HG02943 (cell line): ENCODE measurements at regions not wholly inside any gene's neighbourhood (a gene's known extent, or its start where the extent isn't known, plus 50 kb on each side); places are given as distances from the start of the nearest gene placed in this dataset.
"Not testable (repeated sequence)": the region's sequence is repeated elsewhere in the genome, so short reads cannot be mapped to it uniquely, and the experiment has no call there.

ENCODE experiments used
- ATAC-seq: cut with Tn5 transposase; IDR thresholded peaks from one replicate; pipeline ENCODE4 v1.9.1; 2021; ENCODE audit warnings: mild to moderate bottlenecking, low read depth, moderate library complexity; ENCODE audit not compliant: unreplicated experiment

- no peak for ATAC-seq
These were observed 368.9 kb upstream of the MAF start for GRCh38 chr16:79969458-79969857.

- ATAC-seq, result no peak
These were observed 365.7 kb upstream of the MAF start for GRCh38 chr16:79966226-79966625.

GRCh38 chr16:79965718-79966117 lies 365.2 kb upstream of the MAF start:
- ATAC-seq, result no peak

DNA sequence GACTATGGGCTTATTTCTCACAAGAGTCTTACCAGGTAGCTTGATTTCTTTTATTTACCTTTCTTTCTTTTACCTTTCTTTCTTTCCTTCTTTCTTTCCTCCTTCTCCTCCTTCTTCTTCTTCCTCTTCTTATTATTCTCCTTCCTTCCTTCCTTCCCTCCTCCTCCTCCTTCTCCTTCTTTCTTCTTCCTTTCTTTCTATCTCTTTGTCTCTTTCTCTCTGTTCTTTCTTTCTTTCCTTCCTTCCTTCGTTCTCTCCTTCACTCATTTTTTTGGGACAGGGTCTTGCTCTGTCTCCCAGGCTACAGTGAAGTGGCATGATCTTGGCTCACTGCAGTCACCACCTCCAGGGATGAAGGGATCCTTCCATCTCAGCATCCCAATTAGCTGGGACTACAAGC lies 363.6 kb upstream of the MAF start:
- no peak for ATAC-seq

- no peak for ATAC-seq
These were observed 362.4 kb upstream of the MAF start for GRCh38 chr16:79962962-79963361.

- ATAC-seq, result no peak
These were observed 358.7 kb upstream of the MAF start for GRCh38 chr16:79959226-79959625.

DNA sequence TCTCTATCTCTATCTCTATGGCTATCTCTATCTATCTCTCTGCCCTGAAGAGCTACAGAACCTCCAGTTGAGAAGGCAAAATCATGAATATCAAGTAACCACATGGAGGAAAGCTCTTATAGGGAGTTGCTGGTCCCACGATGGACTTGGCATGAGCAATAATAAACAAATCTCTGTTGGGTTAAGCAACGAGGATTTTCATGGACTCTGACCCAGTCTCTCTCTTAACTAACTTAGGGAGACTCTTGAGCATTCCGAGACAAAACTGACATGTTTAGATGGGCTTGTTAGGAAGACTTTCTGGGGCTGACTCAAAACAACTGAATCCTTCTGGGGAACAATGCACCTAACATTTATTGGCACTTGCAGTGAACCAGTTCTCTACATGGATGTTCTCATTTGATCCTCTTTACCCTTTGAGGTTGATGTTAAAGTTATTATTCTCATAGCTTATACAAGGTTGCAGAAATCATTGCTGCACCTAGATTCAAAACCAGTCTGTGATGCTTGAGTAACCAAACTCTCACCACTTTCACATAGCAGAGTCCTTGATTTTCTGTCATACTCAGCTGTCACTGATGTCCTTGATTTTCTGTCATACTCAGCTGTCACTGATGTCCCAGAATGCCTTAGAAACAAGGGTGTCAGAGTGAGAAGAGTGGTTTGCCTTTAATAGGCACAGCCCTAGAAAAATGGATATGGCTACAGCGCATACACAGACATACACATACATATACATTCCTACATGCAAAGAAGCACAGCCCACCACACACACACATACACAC lies 354.6 kb upstream of the MAF start:
- ATAC-seq, result no peak

GRCh38 chr16:79950932-79951719 lies 350.6 kb upstream of the MAF start:
- ATAC-seq, result no peak

- ATAC-seq, result no peak
These were observed 348.9 kb upstream of the MAF start for GRCh38 chr16:79949417-79949816.

DNA sequence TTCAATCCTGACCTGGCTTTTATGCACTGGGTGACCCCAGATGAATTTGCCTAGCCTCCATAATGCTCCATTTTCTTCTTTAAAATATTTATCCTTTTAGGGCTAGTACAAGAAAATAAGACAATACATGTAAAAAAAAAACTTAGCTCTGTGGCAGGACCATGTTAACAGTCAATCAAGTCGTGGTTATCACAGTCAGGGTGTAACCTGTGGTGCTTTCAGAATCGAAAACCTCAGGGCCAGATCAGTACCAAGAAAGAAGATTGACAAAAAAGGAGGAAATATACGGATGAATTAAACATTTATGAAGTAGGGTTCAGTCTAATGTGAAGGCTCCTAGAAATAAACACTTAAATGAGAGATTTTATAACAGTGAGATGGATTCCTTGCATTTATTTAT lies 347.2 kb upstream of the MAF start:
- no peak for ATAC-seq

DNA sequence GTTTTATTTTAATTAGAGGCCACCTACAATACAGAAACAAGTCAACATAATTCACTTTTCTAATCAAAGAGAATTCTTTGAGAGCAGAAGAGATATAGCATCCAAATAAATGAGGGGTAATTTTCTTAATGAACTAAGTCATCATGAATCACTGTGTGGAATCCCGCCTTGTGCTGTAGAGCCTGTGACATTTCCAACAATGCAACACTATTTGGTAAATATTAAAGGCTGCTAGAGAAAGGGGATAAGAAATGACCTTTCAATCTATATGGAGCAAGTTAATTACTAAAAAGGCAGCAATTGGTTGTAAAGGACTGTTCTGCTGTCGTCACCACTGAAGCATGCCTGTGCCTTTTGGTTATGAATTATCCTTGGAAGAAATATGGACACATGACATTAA lies 345.7 kb upstream of the MAF start:
- ATAC-seq, result no peak

- ATAC-seq, result no peak
These were observed 343.2 kb upstream of the MAF start for GRCh38 chr16:79943736-79944135.

GRCh38 chr16:79938575-79938974 lies 338.0 kb upstream of the MAF start:
- no peak for ATAC-seq

DNA sequence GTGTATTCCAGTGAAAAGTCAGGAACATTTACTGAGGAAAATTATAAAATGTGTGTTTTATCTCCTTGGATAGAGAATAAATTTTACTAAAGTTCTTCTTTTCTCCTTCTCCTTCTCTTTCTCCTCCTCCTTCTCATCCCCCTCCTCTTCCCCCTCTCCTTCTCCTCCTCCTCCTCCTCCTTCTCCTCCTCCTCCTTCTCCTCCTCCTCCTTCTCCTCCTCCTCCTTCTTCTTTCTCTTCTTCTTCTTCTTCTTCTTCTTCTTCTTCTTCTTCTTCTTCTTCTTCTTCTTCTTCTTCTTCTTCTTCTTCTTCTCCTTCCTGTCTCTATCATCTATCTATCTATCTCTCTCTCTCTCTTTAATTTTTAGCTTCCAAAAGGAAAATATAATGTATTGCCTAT lies 337.1 kb upstream of the MAF start:
- not testable (repeated sequence) for ATAC-seq

- ATAC-seq, result no peak
These were observed 333.1 kb upstream of the MAF start for GRCh38 chr16:79933603-79934002.

GRCh38 chr16:79932572-79932971 lies 332.0 kb upstream of the MAF start:
- ATAC-seq, result no peak

DNA sequence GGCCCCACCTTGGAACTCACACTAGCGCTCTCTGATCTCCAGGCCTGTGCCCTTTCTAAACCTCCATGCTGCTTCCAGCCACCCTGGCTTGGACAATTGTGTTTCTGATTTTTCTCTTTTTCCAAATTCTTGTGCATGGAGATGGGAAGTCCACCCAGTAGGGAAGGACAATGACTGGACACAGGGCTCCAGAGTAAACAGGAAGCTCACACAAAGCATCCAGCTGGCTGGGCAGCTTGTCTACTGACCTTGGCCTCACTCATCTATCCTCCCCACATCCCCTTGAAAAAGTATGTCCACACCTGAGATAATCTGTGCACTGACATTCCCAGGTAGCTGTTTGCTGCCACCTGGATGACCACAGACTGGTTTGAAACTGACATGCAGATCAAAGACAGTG lies 331.2 kb upstream of the MAF start:
- no peak for ATAC-seq

DNA sequence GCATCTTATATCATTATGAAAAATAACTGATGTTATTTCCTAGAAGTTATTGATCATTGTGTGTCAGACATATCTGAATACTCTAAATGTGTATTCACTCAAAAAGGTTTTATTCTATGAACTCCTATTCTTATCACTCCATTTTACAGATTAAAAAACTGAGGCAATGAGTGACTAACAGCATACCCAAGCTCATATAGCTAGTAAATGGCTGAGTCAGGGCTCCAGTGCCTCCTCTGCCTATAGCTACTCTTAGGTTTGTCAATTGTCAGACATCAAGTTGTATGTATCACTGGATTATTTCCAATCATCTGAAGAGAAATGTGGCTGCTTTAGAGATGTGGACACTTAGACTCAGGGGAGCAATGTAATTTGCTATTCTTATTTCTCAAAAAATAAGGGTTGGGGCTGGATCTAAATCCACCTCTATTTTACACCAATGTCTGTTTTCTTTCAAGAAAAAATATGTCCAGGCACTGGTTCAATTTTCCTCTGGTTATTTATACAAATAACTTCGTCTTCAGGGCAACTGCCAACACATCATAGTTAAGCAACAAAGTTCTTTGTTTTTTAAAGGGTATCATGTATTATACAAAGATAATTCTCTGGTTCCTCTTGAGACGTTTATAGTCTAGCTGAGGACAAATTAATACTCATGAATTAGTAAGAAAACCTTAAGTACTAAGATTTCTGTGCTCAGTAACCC lies 328.9 kb upstream of the MAF start:
- no peak for ATAC-seq

DNA sequence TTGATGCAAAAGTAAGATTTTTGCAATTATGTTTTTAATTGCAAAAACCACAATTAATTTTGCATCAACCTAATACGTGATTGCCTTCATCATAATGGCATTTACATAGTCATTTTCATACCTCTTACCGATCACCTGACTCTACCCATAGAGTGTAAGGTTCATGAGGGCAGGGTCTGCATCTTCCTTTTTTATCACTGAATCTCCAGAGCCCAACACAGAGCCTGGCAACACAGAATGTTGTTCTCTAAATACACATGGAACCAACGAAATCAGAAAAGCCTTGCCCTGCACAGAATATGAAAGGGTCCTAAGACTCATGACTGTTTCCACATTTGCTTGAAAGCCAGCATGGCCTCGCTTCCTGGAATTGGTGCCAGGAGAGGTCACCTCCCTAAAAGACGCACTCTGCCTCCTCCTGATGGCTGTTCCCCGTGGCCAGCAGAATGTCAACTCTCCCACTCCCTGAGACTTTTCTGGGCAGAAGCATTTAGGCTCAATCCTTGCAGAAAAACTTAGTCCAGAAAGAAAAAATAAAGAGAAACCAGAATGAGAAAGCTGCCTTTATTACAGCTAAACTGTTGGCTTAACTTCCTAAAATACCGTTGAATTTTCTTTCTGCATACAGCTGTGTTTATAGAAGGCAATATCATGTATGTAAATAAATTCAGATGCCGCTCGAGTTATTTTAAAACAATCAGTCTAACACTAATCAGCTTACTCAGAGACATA lies 327.8 kb upstream of the MAF start:
- no peak for ATAC-seq

- no peak for ATAC-seq
These were observed 326.1 kb upstream of the MAF start for GRCh38 chr16:79926451-79927205.
